HepG2 (cell line): ENCODE measurements at regions not wholly inside any gene's neighbourhood (a gene's known extent, or its start where the extent isn't known, plus 50 kb on each side); places are given as distances from the start of the nearest gene placed in this dataset.

ENCODE experiments used
- KDM1A ChIP-seq: IDR thresholded peaks from 2 replicates; pipeline ENCODE4 v1.6.1; 2016; ENCODE audit warnings: missing compliant biosample characterization
- REPIN1 ChIP-seq: sonication (generic); formaldehyde crosslinking; IDR thresholded peaks from 2 replicates; pipeline ENCODE4 v1.8.0; 2022; ENCODE audit warnings: missing genetic modification reagents, low read depth, mild to moderate bottlenecking, borderline replicate concordance
- ZNF333 ChIP-seq: sonication (generic); formaldehyde crosslinking; IDR thresholded peaks from 2 replicates; pipeline ENCODE4 v1.4.0; 2020; ENCODE audit warnings: mild to moderate bottlenecking, missing genetic modification reagents, borderline replicate concordance
- TF ChIP-seq, protein P1 (sequence below): sonication (generic); formaldehyde crosslinking; IDR thresholded peaks from 2 replicates; pipeline ENCODE4 v1.8.0; 2022; ENCODE audit warnings: missing genetic modification reagents, mild to moderate bottlenecking, inconsistent platforms, borderline replicate concordance

- TF ChIP-seq REPIN1 (CRISPR knock-in tag), result no peak
- no peak for TF ChIP-seq ZNF333 (CRISPR knock-in tag)
- TF ChIP-seq KDM1A (CRISPR knock-in tag), result no peak
- TF ChIP-seq, protein P1, sequence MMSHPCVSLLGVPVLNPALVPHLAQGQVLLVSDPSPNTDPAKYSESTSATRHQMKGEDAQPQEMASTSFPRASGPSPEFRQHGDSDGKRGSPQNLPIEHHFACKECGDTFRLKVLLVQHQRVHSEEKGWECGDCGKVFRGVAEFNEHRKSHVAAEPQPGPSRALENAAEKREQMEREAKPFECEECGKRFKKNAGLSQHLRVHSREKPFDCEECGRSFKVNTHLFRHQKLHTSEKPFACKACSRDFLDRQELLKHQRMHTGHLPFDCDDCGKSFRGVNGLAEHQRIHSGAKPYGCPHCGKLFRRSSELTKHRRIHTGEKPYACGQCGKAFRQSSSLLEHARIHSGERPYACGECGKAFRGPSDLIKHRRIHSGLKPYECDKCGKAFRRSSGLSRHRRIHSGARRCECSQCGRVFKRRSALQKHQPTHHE, result no peak
These were observed 175.8 kb upstream of the USP9Y start for GRCh38 chrY:12525206-12525605.
